H9 (cell line): ENCODE measurements at regions not wholly inside any gene's neighbourhood (a gene's known extent, or its start where the extent isn't known, plus 50 kb on each side); places are given as distances from the start of the nearest gene placed in this dataset.

Experiments used
- DNase-seq: peaks from one replicate; pipeline ENCODE4 v3.0.0-alpha.2; 2017
- H2AFZ ChIP-seq: one replicate; pipeline ENCODE4 v1.6.1; 2013; ENCODE audit warnings: mild to moderate bottlenecking, low read length, control low read depth, moderate library complexity
- H2AK5ac ChIP-seq: 2 replicates; pipeline ENCODE4 v1.6.1; 2013; ENCODE audit warnings: low read length, control low read depth, mixed read lengths; ENCODE audit not compliant: insufficient read length
- H2BK120ac ChIP-seq: one replicate; pipeline ENCODE4 v1.6.1; 2013; ENCODE audit warnings: low read depth, mild to moderate bottlenecking, low read length, control low read depth, inconsistent platforms; ENCODE audit not compliant: poor library complexity, severe bottlenecking
- H2BK12ac ChIP-seq: 2 replicates; pipeline ENCODE4 v1.6.1; 2013; ENCODE audit warnings: low read length, control low read depth, mixed read lengths, low read depth; ENCODE audit not compliant: insufficient read length
- H2BK15ac ChIP-seq: 2 replicates; pipeline ENCODE4 v1.6.1; 2013; ENCODE audit warnings: low read depth, low read length, control low read depth
- H2BK20ac ChIP-seq: one replicate; pipeline ENCODE4 v1.6.1; 2013; ENCODE audit warnings: low read depth, mild to moderate bottlenecking, low read length, control low read depth, inconsistent platforms; ENCODE audit not compliant: poor library complexity, severe bottlenecking
- H2BK5ac ChIP-seq: 2 replicates; pipeline ENCODE4 v1.6.1; 2013; ENCODE audit warnings: low read length, control low read depth, mixed read lengths; ENCODE audit not compliant: insufficient read length
- H3K14ac ChIP-seq: 2 replicates; pipeline ENCODE4 v1.6.1; 2013; ENCODE audit warnings: low read length, control low read depth; ENCODE audit not compliant: insufficient read depth
- H3K18ac ChIP-seq: 2 replicates; pipeline ENCODE4 v1.6.1; 2013; ENCODE audit warnings: low read depth, mild to moderate bottlenecking, mixed read lengths, low read length, control low read depth; ENCODE audit not compliant: insufficient read length
- H3K23ac ChIP-seq: 2 replicates; pipeline ENCODE4 v1.6.1; 2013; ENCODE audit warnings: low read length, control low read depth, mixed read lengths, low read depth; ENCODE audit not compliant: insufficient read length
- H3K23me2 ChIP-seq: 2 replicates; pipeline ENCODE4 v1.6.1; 2013; ENCODE audit warnings: low read depth, mild to moderate bottlenecking, mixed read lengths, low read length, control low read depth; ENCODE audit not compliant: insufficient read length, poor library complexity, severe bottlenecking
- H3K27ac ChIP-seq: 2 replicates; pipeline ENCODE4 v1.5.1; 2013; ENCODE audit warnings: low read length, control low read depth, mixed read lengths, low read depth; ENCODE audit not compliant: insufficient read length
- H3K27me3 ChIP-seq: 2 replicates; pipeline ENCODE4 v1.6.1; 2013; ENCODE audit warnings: low read length, control low read depth, inconsistent platforms; ENCODE audit not compliant: insufficient read depth
- H3K4ac ChIP-seq: 2 replicates; pipeline ENCODE4 v1.6.1; 2013; ENCODE audit warnings: low read depth, mild to moderate bottlenecking, control low read depth, inconsistent platforms, low read length, moderate library complexity
- H3K4me1 ChIP-seq: 2 replicates; pipeline ENCODE4 v1.6.1; 2013; ENCODE audit warnings: low read length, control low read depth, inconsistent platforms; ENCODE audit not compliant: insufficient read depth
- H3K4me2 ChIP-seq: 2 replicates; pipeline ENCODE4 v1.6.1; 2013; ENCODE audit warnings: low read length, control low read depth, mixed read lengths; ENCODE audit not compliant: insufficient read length, insufficient read depth
- H3K56ac ChIP-seq: 2 replicates; pipeline ENCODE4 v1.6.1; 2013; ENCODE audit warnings: low read depth, mild to moderate bottlenecking, mixed read lengths, low read length, control low read depth; ENCODE audit not compliant: insufficient read length
- H3K79me1 ChIP-seq: 2 replicates; pipeline ENCODE4 v1.6.1; 2013; ENCODE audit warnings: low read depth, mild to moderate bottlenecking, moderate library complexity, low read length, control low read depth, inconsistent platforms; ENCODE audit not compliant: insufficient read depth, poor library complexity, severe bottlenecking
- H3K79me2 ChIP-seq: 2 replicates; pipeline ENCODE4 v1.6.1; 2013; ENCODE audit warnings: low read length, control low read depth, inconsistent platforms; ENCODE audit not compliant: insufficient read depth
- H3K9ac ChIP-seq: 2 replicates; pipeline ENCODE4 v1.6.1; 2013; ENCODE audit warnings: low read length, control low read depth, mixed read lengths; ENCODE audit not compliant: insufficient read length; ENCODE audit errors: extremely low read depth
- H3K9me3 ChIP-seq: one replicate; pipeline ENCODE4 v1.6.1; 2013; ENCODE audit warnings: low read depth, low read length, inconsistent platforms; ENCODE audit not compliant: control insufficient read depth
- H3T11ph ChIP-seq: one replicate; pipeline ENCODE4 v1.6.1; 2013; ENCODE audit warnings: mild to moderate bottlenecking, low read length, control low read depth, inconsistent platforms
- H4K20me1 ChIP-seq: one replicate; pipeline ENCODE4 v1.6.1; 2013; ENCODE audit not compliant: control insufficient read depth, insufficient read length, insufficient read depth
- H4K5ac ChIP-seq: 2 replicates; pipeline ENCODE4 v1.6.1; 2013; ENCODE audit warnings: low read depth, mild to moderate bottlenecking, mixed read lengths, low read length, control low read depth; ENCODE audit not compliant: insufficient read length
- H4K8ac ChIP-seq: replicated peaks from 2 replicates; pipeline ENCODE4 v1.6.1; 2013; ENCODE audit warnings: low read length, control low read depth, mixed read lengths, low read depth; ENCODE audit not compliant: insufficient read length
- H4K91ac ChIP-seq: 2 replicates; pipeline ENCODE4 v1.6.1; 2013; ENCODE audit warnings: low read depth, mild to moderate bottlenecking, moderate library complexity, mixed read lengths, low read length, control low read depth; ENCODE audit not compliant: insufficient read length
- H3K27ac Mint-ChIP-seq, 3 experiments: 2 replicates in 2 of 3; 3 replicates in 1 of 3; pipeline ENCODE4 v1.8.0; 2020 to 2021; ENCODE audit warnings: mixed read lengths in 3 of 3, mild to moderate bottlenecking in 1 of 3, moderate library complexity in 1 of 3
- H3K27me3 Mint-ChIP-seq: 2 replicates; pipeline ENCODE4 v1.8.0; 2021; ENCODE audit warnings: low read depth, mild to moderate bottlenecking, moderate library complexity, mixed read lengths
- H3K36me3 Mint-ChIP-seq, 3 experiments: 2 replicates in 2 of 3; 3 replicates in 1 of 3; pipeline ENCODE4 v1.8.0; 2020 to 2021; ENCODE audit warnings: low read depth in 3 of 3, mixed read lengths in 3 of 3; ENCODE audit not compliant: insufficient read depth in 1 of 3
- H3K4me1 Mint-ChIP-seq, 2 experiments: 2 replicates each; pipeline ENCODE4 v1.8.0; 2020; ENCODE audit warnings: mixed read lengths in 2 of 2
- H3K4me3 Mint-ChIP-seq, 2 experiments: 2 replicates in 1 of 2; 3 replicates in 1 of 2; pipeline ENCODE4 v1.8.0; 2020 to 2021; ENCODE audit warnings: mild to moderate bottlenecking in 2 of 2, mixed read lengths in 2 of 2, moderate library complexity in 1 of 2
- H3K9me3 Mint-ChIP-seq, 2 experiments: 2 replicates in 1 of 2; 3 replicates in 1 of 2; pipeline ENCODE4 v1.8.0; 2020; ENCODE audit warnings: mild to moderate bottlenecking in 2 of 2, mixed read lengths in 2 of 2, moderate library complexity in 1 of 2
- CTCF ChIP-seq: fragments of 200-600 bp; sonication (generic); conservative IDR thresholded peaks from 3 replicates; pipeline ENCODE4 v1.8.0; 2021; ENCODE audit warnings: antibody characterized with exemption, mild to moderate bottlenecking
- WGBS: extraction: QIAGEN DNeasy Blood & Tissue Kit; methylation state at CpG from one replicate; pipeline ENCODE4 v1.1.7; 2013; ENCODE audit warnings: missing lambda C conversion rate, low lambda C conversion rate, mixed read lengths; ENCODE audit not compliant: insufficient read length; ENCODE audit errors: extremely low coverage; 5-methylcytosine and 5-hydroxymethylcytosine counted together

- no CpG with 5 or more reads among the region's 1 CpG for WGBS
- Histone ChIP-seq H4K8ac (no peak overlapping the region), H2BK20ac (no peak overlapping the region), H3K23me2 (no peaks in the 10 kb centered on the region), H3K9me3 (no peaks in the 10 kb centered on the region), H2BK15ac (no peak overlapping the region), H3T11ph (no peak overlapping the region), H3K18ac (no peak overlapping the region), H4K5ac (no peak overlapping the region), H3K79me1 (no peaks in the 10 kb centered on the region), H3K4me1 (no peaks in the 10 kb centered on the region), H3K14ac (no peak overlapping the region), H3K79me2 (no peaks in the 10 kb centered on the region), H2AFZ (no peak overlapping the region), H4K20me1 (no peaks in the 10 kb centered on the region), H3K4ac (no peak overlapping the region), H2AK5ac (no peak overlapping the region), H3K27me3 (no peaks in the 10 kb centered on the region), H2BK12ac (no peak overlapping the region), H2BK5ac (no peak overlapping the region), H3K27ac (no peak overlapping the region), H3K56ac (no peak overlapping the region), H4K91ac (no peak overlapping the region), H3K23ac (no peak overlapping the region), H2BK120ac (no peak overlapping the region), H3K9ac (no peak overlapping the region), H3K4me2 (no peak overlapping the region)
- TF ChIP-seq CTCF: no peak
- no peak overlapping the region for H3K27ac Mint-ChIP-seq
- no peak overlapping the region for H3K4me3 Mint-ChIP-seq
- DNase-seq: no peak
- H3K9me3 Mint-ChIP-seq: peaks cover 3% of the 10 kb centered on the region in 2 experiments; a peak in 2 of 5 replicates
- no peaks in the 10 kb centered on the region; a peak in 1 of 7 replicates for H3K36me3 Mint-ChIP-seq
- H3K27me3 Mint-ChIP-seq: no peaks in the 10 kb centered on the region
- H3K4me1 Mint-ChIP-seq: no peaks in the 10 kb centered on the region
Observed at GRCh38 chr14:86039176-86039575, 509.2 kb downstream of the FLRT2 start.
